ENCODE measurements at regions not wholly inside any gene's neighbourhood (a gene's known extent, or its start where the extent isn't known, plus 50 kb on each side); places are given as distances from the start of the nearest gene placed in this dataset.

- TF ChIP-seq CTCF (IDR thresholded peaks at IDR 0.05): no peak
- no peak for TF ChIP-seq EP300 (IDR thresholded peaks at IDR 0.05)
- no peak for TF ChIP-seq POLR2AphosphoS5 (IDR thresholded peaks at IDR 0.05)
- TF ChIP-seq POLR2A (IDR thresholded peaks at IDR 0.05): no peak
Observed at GRCh38 chr10:107238275-107238674, 73.8 kb upstream of the SORCS1 start.

GRCh38 chr10:107232013-107232412 is 67.5 kb upstream of the SORCS1 start:
- no peaks in the 10 kb centered on the region for H3K9me3 ChIP-seq
- no peaks in the 10 kb centered on the region for H3K27me3 ChIP-seq
- H3K27ac ChIP-seq: no peak overlapping the region
- no peaks in the 10 kb centered on the region for H3K4me1 ChIP-seq
- H3K36me3 ChIP-seq: no peaks in the 10 kb centered on the region
- DNase-seq: no peak
- 47 to 52% methylated on average over 2 of the region's 2 CpGs for WGBS, 2 donors
- no peak overlapping the region for H3K4me3 ChIP-seq
- TF ChIP-seq POLR2A (IDR thresholded peaks at IDR 0.05) (no peak), POLR2AphosphoS5 (IDR thresholded peaks at IDR 0.05) (no peak), EP300 (IDR thresholded peaks at IDR 0.05) (no peak), CTCF (IDR thresholded peaks at IDR 0.05) (no peak)
- intact Hi-C loops (cut with DNase I): no loop called here

More at GRCh38 chr10:107238275-107238674, 73.8 kb upstream of the SORCS1 start:
- no peak for DNase-seq
- no peaks in the 10 kb centered on the region for H3K36me3 ChIP-seq
- no peak overlapping the region for H3K27ac ChIP-seq
- H3K4me3 ChIP-seq: no peak overlapping the region
- no peaks in the 10 kb centered on the region for H3K9me3 ChIP-seq
- intact Hi-C loops (cut with DNase I): no loop called here
- WGBS, 2 donors: 73 to 82% methylated on average over 4 of the region's 4 CpGs
- H3K4me1 ChIP-seq: no peaks in the 10 kb centered on the region
- no peaks in the 10 kb centered on the region for H3K27me3 ChIP-seq

GRCh38 chr10:107230887-107231286 is 66.4 kb upstream of the SORCS1 start:
- Histone ChIP-seq H3K27me3 (no peaks in the 10 kb centered on the region), H3K9me3 (no peaks in the 10 kb centered on the region), H3K27ac (no peak overlapping the region), H3K36me3 (no peaks in the 10 kb centered on the region), H3K4me3 (no peak overlapping the region), H3K4me1 (no peaks in the 10 kb centered on the region)
- 81 to 82% methylated on average over 4 of the region's 4 CpGs for WGBS, 2 donors
- no peak for DNase-seq
- no peak for TF ChIP-seq POLR2A (IDR thresholded peaks at IDR 0.05)
- no peak for TF ChIP-seq CTCF (IDR thresholded peaks at IDR 0.05)
- no peak for TF ChIP-seq POLR2AphosphoS5 (IDR thresholded peaks at IDR 0.05)
- TF ChIP-seq EP300 (IDR thresholded peaks at IDR 0.05): no peak
- intact Hi-C loops (cut with DNase I): no loop called here

GRCh38 chr10:107215681-107216080 is 51.2 kb upstream of the SORCS1 start:
- DNase-seq: no peak
- no peak for TF ChIP-seq CTCF (IDR thresholded peaks at IDR 0.05)
- TF ChIP-seq POLR2A (IDR thresholded peaks at IDR 0.05): no peak
- no peak for TF ChIP-seq EP300 (IDR thresholded peaks at IDR 0.05)
- no peak for TF ChIP-seq POLR2AphosphoS5 (IDR thresholded peaks at IDR 0.05)
- Histone ChIP-seq H3K4me1 (no peaks in the 10 kb centered on the region), H3K9me3 (no peaks in the 10 kb centered on the region), H3K27ac (no peak overlapping the region), H3K27me3 (no peaks in the 10 kb centered on the region), H3K4me3 (no peak overlapping the region), H3K36me3 (no peaks in the 10 kb centered on the region)
- intact Hi-C loops (cut with DNase I): no loop called here
- WGBS, 2 donors: 62 to 63% methylated on average over 1 of the region's 1 CpG

Small RNA genes in the stretch of these regions (small RNA-seq; reads per million reads assigned to genes)
- gene AL390123.1 (0 reads per million in 3 donors), gene RNA5SP326 (0 reads per million in 3 donors), gene RNU5B-6P (0 to 0.29 (median 0.06) reads per million in 3 donors), gene RNU6-839P (0 reads per million in 3 donors)
